Astrocyte (in vitro differentiated cells and primary cell): ENCODE measurements at regions not wholly inside any gene's neighbourhood (a gene's known extent, or its start where the extent isn't known, plus 50 kb on each side); places are given as distances from the start of the nearest gene placed in this dataset.
A peak's percentile ranks its signal among the peaks of the same experiment; 100 is the strongest.

Experiments
- DNase-seq: peaks from one replicate; pipeline ENCODE4 v3.0.0-alpha.2; 2010; ENCODE audit warnings: low read depth
- FAIRE-seq: peaks from 2 replicates; lab custom pipeline; 2011; peaks lifted over from hg19 to GRCh38; lab: Jason Lieb, UNC
- H2AFZ ChIP-seq: 2 replicates; pipeline ENCODE4 v1.6.0; 2012; ENCODE audit warnings: low read depth, low read length, inconsistent platforms
- H3K27ac ChIP-seq: 2 replicates; pipeline ENCODE4 v1.5.1; 2011; ENCODE audit warnings: low read depth, low read length, inconsistent platforms
- H3K27me3 ChIP-seq: 2 replicates; pipeline ENCODE4 v1.6.0; 2011; ENCODE audit warnings: low read length, inconsistent platforms; ENCODE audit not compliant: insufficient read depth
- H3K36me3 ChIP-seq: 2 replicates; pipeline ENCODE4 v1.5.1; 2011; ENCODE audit warnings: low read length, inconsistent platforms; ENCODE audit not compliant: insufficient read depth
- H3K4me1 ChIP-seq: 2 replicates; pipeline ENCODE4 v1.5.1; 2011; ENCODE audit warnings: low read length, inconsistent platforms; ENCODE audit not compliant: insufficient read depth
- H3K4me2 ChIP-seq: 2 replicates; pipeline ENCODE4 v1.6.0; 2012; ENCODE audit warnings: low read length, inconsistent platforms
- H3K4me3 ChIP-seq: 2 replicates; pipeline ENCODE4 v1.5.1; 2011; ENCODE audit warnings: low read depth, mild to moderate bottlenecking, low read length, inconsistent platforms; ENCODE audit not compliant: insufficient read depth
- H3K79me2 ChIP-seq: 2 replicates; pipeline ENCODE4 v1.6.0; 2012; ENCODE audit warnings: mild to moderate bottlenecking, low read length, inconsistent platforms; ENCODE audit not compliant: insufficient read depth
- H3K9ac ChIP-seq: 2 replicates; pipeline ENCODE4 v1.6.0; 2012; ENCODE audit warnings: mild to moderate bottlenecking, low read length, inconsistent platforms
- H3K9me3 ChIP-seq: 2 replicates; pipeline ENCODE4 v1.5.1; 2012; ENCODE audit warnings: low read depth, mild to moderate bottlenecking, low read length, inconsistent platforms; ENCODE audit not compliant: insufficient read depth
- H4K20me1 ChIP-seq: 2 replicates; pipeline ENCODE4 v1.6.0; 2012; ENCODE audit warnings: low read length, inconsistent platforms; ENCODE audit not compliant: insufficient read depth
- H3K27ac Mint-ChIP-seq: one replicate; pipeline ENCODE4 v1.8.0; 2021; ENCODE audit warnings: mild to moderate bottlenecking, mixed read lengths; ENCODE audit not compliant: unreplicated experiment
- H3K27me3 Mint-ChIP-seq: one replicate; pipeline ENCODE4 v1.8.0; 2021; ENCODE audit warnings: low read depth, mixed read lengths; ENCODE audit not compliant: unreplicated experiment
- H3K36me3 Mint-ChIP-seq: one replicate; pipeline ENCODE4 v1.8.0; 2021; ENCODE audit warnings: low read depth, mixed read lengths; ENCODE audit not compliant: unreplicated experiment
- H3K4me1 Mint-ChIP-seq: one replicate; pipeline ENCODE4 v1.8.0; 2021; ENCODE audit warnings: low read depth, mixed read lengths; ENCODE audit not compliant: unreplicated experiment
- H3K4me3 Mint-ChIP-seq: one replicate; pipeline ENCODE4 v1.8.0; 2021; ENCODE audit warnings: mild to moderate bottlenecking, moderate library complexity, mixed read lengths; ENCODE audit not compliant: unreplicated experiment
- H3K9me3 Mint-ChIP-seq: one replicate; pipeline ENCODE4 v1.8.0; 2021; ENCODE audit warnings: mild to moderate bottlenecking, mixed read lengths; ENCODE audit not compliant: unreplicated experiment
- CTCF ChIP-seq: IDR thresholded peaks from 2 replicates; pipeline ENCODE4 v1.5.1; 2011; ENCODE audit warnings: low read depth, mild to moderate bottlenecking, inconsistent platforms, low read length, moderate library complexity; ENCODE audit not compliant: insufficient read depth
- EZH2 ChIP-seq: IDR thresholded peaks from 2 replicates; pipeline ENCODE4 v1.6.1; 2012; ENCODE audit warnings: mild to moderate bottlenecking, low read length, inconsistent platforms; ENCODE audit not compliant: insufficient read depth

DNA sequence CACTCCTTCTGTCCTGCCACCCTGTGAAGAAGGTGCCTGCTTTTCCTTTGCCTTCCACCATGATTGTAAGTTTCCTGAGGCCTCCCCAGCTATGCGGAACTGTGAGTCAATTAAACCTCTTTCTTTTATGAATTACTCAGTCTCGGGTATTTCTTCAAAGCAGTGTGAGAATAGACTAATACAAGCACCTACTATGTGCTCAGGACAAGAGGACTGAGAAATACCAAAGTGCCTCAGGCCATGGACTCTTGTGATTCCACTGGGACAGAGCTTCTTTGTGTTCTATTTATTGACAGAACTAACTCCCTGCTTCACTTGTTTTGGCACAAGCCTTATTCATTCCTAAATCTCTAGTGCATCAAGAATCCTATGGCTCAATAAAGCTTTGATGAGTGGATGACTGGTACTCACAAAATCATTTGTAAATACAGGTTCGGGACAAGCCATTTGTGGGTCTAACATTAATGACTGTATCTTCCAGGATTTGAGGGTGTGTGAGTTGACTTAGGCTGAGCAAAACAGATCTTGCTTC lies 204.2 kb downstream of the PDCD6IP start:
- no peak overlapping the region for H3K9ac ChIP-seq
- DNase-seq (no peak), FAIRE-seq (no peak)
- H3K4me2 ChIP-seq, result no peak overlapping the region
- peaks cover 3% of the 10 kb centered on the region for H3K9me3 Mint-ChIP-seq
- no peaks in the 10 kb centered on the region for H3K9me3 ChIP-seq
- no peaks in the 10 kb centered on the region for H3K27me3 ChIP-seq
- H3K4me3 ChIP-seq, result no peak overlapping the region
- no peak overlapping the region for H3K27ac ChIP-seq
- no peaks in the 10 kb centered on the region for H4K20me1 ChIP-seq
- no peak overlapping the region for H3K4me3 Mint-ChIP-seq
- peaks cover 22% of the 10 kb centered on the region for H3K4me1 ChIP-seq
- H3K27ac Mint-ChIP-seq, result no peak overlapping the region
- peaks cover 18% of the 10 kb centered on the region for H3K4me1 Mint-ChIP-seq
- H3K27me3 Mint-ChIP-seq, result no peaks in the 10 kb centered on the region
- no peaks in the 10 kb centered on the region for H3K79me2 ChIP-seq
- no peaks in the 10 kb centered on the region for H3K36me3 Mint-ChIP-seq
- H3K36me3 ChIP-seq, result no peaks in the 10 kb centered on the region
- H2AFZ ChIP-seq, result no peak overlapping the region
- no peak for TF ChIP-seq EZH2
- TF ChIP-seq CTCF, result no peak

GRCh38 chr3:34005886-34006285 lies 207.5 kb downstream of the PDCD6IP start:
- no peak overlapping the region for H3K4me3 Mint-ChIP-seq
- H3K36me3 Mint-ChIP-seq, result no peaks in the 10 kb centered on the region
- no peaks in the 10 kb centered on the region for H3K9me3 Mint-ChIP-seq
- H3K4me2 ChIP-seq, result peak overlapping the region; percentile 45
- no peak overlapping the region for H3K4me3 ChIP-seq
- H3K4me1 Mint-ChIP-seq, result peaks cover 30% of the 10 kb centered on the region
- no peak overlapping the region for H3K9ac ChIP-seq
- peak; percentile 80 for DNase-seq
- H3K9me3 ChIP-seq, result no peaks in the 10 kb centered on the region
- no peak for TF ChIP-seq CTCF
- TF ChIP-seq EZH2, result no peak
- peaks cover 42% of the 10 kb centered on the region for H3K4me1 ChIP-seq
- H3K27me3 ChIP-seq, result no peaks in the 10 kb centered on the region
- no peaks in the 10 kb centered on the region for H3K36me3 ChIP-seq
- peak overlapping the region; percentile 16 for H2AFZ ChIP-seq
- H3K27ac Mint-ChIP-seq, result no peak overlapping the region
- FAIRE-seq, result peak; percentile 55
- no peaks in the 10 kb centered on the region for H3K27me3 Mint-ChIP-seq
- no peaks in the 10 kb centered on the region for H4K20me1 ChIP-seq
- H3K27ac ChIP-seq, result peak overlapping the region; percentile 74
- H3K79me2 ChIP-seq, result no peaks in the 10 kb centered on the region

- no peaks in the 10 kb centered on the region for H3K9me3 Mint-ChIP-seq
- TF ChIP-seq EZH2, result no peak
- no peak for TF ChIP-seq CTCF
- H3K4me3 Mint-ChIP-seq, result no peak overlapping the region
- Histone ChIP-seq H3K4me2 (peak overlapping the region; percentile 34), H3K9me3 (no peaks in the 10 kb centered on the region), H2AFZ (no peak overlapping the region), H3K27ac (peak overlapping the region; percentile 46), H3K36me3 (no peaks in the 10 kb centered on the region), H4K20me1 (no peaks in the 10 kb centered on the region), H3K79me2 (no peaks in the 10 kb centered on the region), H3K4me1 (peaks cover 60% of the 10 kb centered on the region), H3K27me3 (no peaks in the 10 kb centered on the region), H3K4me3 (no peak overlapping the region), H3K9ac (peak overlapping the region; percentile 18)
- no peaks in the 10 kb centered on the region for H3K36me3 Mint-ChIP-seq
- DNase-seq (peak; percentile 22), FAIRE-seq (peak; percentile 20)
- peaks cover 39% of the 10 kb centered on the region for H3K4me1 Mint-ChIP-seq
- H3K27me3 Mint-ChIP-seq, result no peaks in the 10 kb centered on the region
- H3K27ac Mint-ChIP-seq, result peak overlapping the region; percentile 27
These were observed 209.8 kb downstream of the PDCD6IP start for GRCh38 chr3:34008191-34008590.
